ENCODE measurements at regions not wholly inside any gene's neighbourhood (a gene's known extent, or its start where the extent isn't known, plus 50 kb on each side); places are given as distances from the start of the nearest gene placed in this dataset.

DNA sequence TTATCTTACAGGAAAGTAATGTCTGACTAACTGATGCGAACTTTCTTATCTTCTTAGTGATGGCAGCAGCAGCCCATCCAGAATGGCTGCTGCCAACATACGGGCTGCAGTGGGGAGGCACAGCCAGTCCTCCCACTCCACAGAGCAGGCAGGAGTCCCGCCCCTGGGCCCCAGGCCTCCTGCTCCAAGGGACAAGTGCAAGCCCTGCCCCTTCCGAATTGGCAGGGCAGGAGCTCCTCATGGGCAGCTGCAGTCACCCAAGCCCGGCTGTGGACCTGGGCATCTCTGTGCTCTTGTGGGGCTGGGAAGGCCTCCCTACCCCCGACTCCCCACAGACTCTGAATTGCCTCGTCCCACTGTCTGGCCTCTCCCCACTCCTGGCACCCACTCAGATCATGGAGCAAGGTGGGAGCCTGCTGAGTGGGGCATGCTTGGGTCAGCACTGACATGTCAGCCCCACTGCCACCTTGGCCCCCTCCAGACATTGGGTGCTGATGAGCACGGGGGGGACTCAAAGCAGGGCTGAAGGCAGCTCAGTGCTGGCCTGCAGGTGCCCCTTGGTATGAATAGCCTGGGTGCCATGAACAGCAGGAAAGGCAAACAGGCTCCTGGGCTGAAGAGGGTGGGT lies 618.9 kb upstream of the KCNMB2 start:
- no peaks in the 10 kb centered on the region for H3K9me2 ChIP-seq (replicated peaks; ENCODE audit: control insufficient read depth, low read length)
- no peak overlapping the region for H3K4me3 ChIP-seq (ENCODE audit: low read length)
- H3K27me3 ChIP-seq (ENCODE audit: control insufficient read depth, low read length) = no peaks in the 10 kb centered on the region
- TF ChIP-seq, protein P1, sequence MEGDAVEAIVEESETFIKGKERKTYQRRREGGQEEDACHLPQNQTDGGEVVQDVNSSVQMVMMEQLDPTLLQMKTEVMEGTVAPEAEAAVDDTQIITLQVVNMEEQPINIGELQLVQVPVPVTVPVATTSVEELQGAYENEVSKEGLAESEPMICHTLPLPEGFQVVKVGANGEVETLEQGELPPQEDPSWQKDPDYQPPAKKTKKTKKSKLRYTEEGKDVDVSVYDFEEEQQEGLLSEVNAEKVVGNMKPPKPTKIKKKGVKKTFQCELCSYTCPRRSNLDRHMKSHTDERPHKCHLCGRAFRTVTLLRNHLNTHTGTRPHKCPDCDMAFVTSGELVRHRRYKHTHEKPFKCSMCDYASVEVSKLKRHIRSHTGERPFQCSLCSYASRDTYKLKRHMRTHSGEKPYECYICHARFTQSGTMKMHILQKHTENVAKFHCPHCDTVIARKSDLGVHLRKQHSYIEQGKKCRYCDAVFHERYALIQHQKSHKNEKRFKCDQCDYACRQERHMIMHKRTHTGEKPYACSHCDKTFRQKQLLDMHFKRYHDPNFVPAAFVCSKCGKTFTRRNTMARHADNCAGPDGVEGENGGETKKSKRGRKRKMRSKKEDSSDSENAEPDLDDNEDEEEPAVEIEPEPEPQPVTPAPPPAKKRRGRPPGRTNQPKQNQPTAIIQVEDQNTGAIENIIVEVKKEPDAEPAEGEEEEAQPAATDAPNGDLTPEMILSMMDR (IDR thresholded peaks at IDR 0.05; ENCODE audit: low read depth, low read length, poor library complexity, severe bottlenecking) = no peak
- TF ChIP-seq EZH2phosphoT487 (IDR thresholded peaks at IDR 0.05; ENCODE audit: borderline replicate concordance, low read length) = no peak
- no peak overlapping the region for H3K27ac ChIP-seq (ENCODE audit: low read depth, low read length)
- no peak overlapping the region for H3K4me2 ChIP-seq (ENCODE audit: low read length)
- H4K20me1 ChIP-seq (ENCODE audit: control insufficient read depth, insufficient read depth, low read depth, low read length) = no peaks in the 10 kb centered on the region
- no peaks in the 10 kb centered on the region for H3K79me2 ChIP-seq (ENCODE audit: control insufficient read depth, low read length)
- H3K9me3 ChIP-seq (ENCODE audit: control insufficient read depth, insufficient read depth, low read length) = no peaks in the 10 kb centered on the region
- no peaks in the 10 kb centered on the region for H3K36me3 ChIP-seq (ENCODE audit: control insufficient read depth, low read length)
- H3F3A ChIP-seq (ENCODE audit: control insufficient read depth, insufficient read depth) = no peaks in the 10 kb centered on the region
- no peaks in the 10 kb centered on the region for H3K4me1 ChIP-seq (ENCODE audit: control insufficient read depth, low read length)

DNA sequence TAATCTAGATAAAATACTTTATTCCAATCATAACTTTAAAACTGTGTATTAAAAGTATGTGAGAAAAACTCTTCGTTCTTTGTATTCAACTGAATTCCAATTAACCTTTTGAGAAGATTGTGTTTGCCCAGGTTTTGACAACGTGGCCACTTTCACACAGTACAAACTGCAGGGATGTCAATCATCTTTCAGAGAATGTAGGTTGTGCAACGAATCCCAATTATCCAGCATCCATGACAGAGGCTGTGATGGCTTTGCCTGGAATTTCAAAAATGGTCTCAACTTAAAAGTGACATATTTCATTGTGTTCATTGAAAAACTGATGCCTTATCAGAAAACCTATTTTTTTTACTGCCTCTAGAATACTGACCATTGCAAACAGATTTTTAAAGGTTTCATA lies 615.1 kb upstream of the KCNMB2 start:
- Histone ChIP-seq H4K20me1 (ENCODE audit: control insufficient read depth, insufficient read depth, low read depth, low read length) (no peaks in the 10 kb centered on the region), H3K4me3 (ENCODE audit: low read length) (no peak overlapping the region), H3K27ac (ENCODE audit: low read depth, low read length) (no peak overlapping the region), H3K4me2 (ENCODE audit: low read length) (no peak overlapping the region), H3F3A (ENCODE audit: control insufficient read depth, insufficient read depth) (no peaks in the 10 kb centered on the region), H3K36me3 (ENCODE audit: control insufficient read depth, low read length) (no peaks in the 10 kb centered on the region), H3K9me3 (ENCODE audit: control insufficient read depth, insufficient read depth, low read length) (no peaks in the 10 kb centered on the region), H3K27me3 (ENCODE audit: control insufficient read depth, low read length) (no peaks in the 10 kb centered on the region), H3K4me1 (ENCODE audit: control insufficient read depth, low read length) (no peaks in the 10 kb centered on the region), H3K79me2 (ENCODE audit: control insufficient read depth, low read length) (no peaks in the 10 kb centered on the region), H3K9me2 (replicated peaks; ENCODE audit: control insufficient read depth, low read length) (no peaks in the 10 kb centered on the region)
- TF ChIP-seq, protein P1 (IDR thresholded peaks at IDR 0.05; ENCODE audit: low read depth, low read length, poor library complexity, severe bottlenecking) = no peak
- TF ChIP-seq EZH2phosphoT487 (IDR thresholded peaks at IDR 0.05; ENCODE audit: borderline replicate concordance, low read length) = no peak

DNA sequence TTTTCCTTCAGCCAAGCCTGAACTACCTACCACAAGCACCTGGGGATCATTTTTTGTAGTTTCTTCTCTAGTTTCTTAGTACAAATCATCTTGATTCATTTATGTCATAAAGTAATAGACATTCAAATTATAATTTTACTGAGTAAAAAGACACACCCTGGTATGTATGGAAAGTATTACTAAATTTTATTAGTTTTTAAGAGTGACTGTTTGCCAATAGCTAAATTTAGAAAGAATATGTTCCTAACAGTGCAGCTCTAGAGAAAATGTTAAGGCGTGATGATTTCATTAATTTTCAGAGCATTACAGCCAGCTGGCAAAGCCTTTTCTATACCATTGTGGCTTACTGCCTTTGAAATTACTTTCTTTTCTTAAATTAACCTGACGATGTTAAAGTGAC lies 612.0 kb upstream of the KCNMB2 start:
- no peaks in the 10 kb centered on the region for H3K9me3 ChIP-seq (ENCODE audit: control insufficient read depth, insufficient read depth, low read length)
- TF ChIP-seq, protein P1 (IDR thresholded peaks at IDR 0.05; ENCODE audit: low read depth, low read length, poor library complexity, severe bottlenecking) = no peak
- TF ChIP-seq EZH2phosphoT487 (IDR thresholded peaks at IDR 0.05; ENCODE audit: borderline replicate concordance, low read length) = no peak
- H3K4me1 ChIP-seq (ENCODE audit: control insufficient read depth, low read length) = 0 out of 2 replicates have a peak, but pooled peaks cover 3% of the 10 kb centered on the region
- no peaks in the 10 kb centered on the region for H3K79me2 ChIP-seq (ENCODE audit: control insufficient read depth, low read length)
- H3K4me3 ChIP-seq (ENCODE audit: low read length) = no peak overlapping the region
- H3K27me3 ChIP-seq (ENCODE audit: control insufficient read depth, low read length) = no peaks in the 10 kb centered on the region
- no peaks in the 10 kb centered on the region for H4K20me1 ChIP-seq (ENCODE audit: control insufficient read depth, insufficient read depth, low read depth, low read length)
- no peak overlapping the region for H3K4me2 ChIP-seq (ENCODE audit: low read length)
- H3K36me3 ChIP-seq (ENCODE audit: control insufficient read depth, low read length) = no peaks in the 10 kb centered on the region
- no peaks in the 10 kb centered on the region for H3K9me2 ChIP-seq (replicated peaks; ENCODE audit: control insufficient read depth, low read length)
- no peaks in the 10 kb centered on the region for H3F3A ChIP-seq (ENCODE audit: control insufficient read depth, insufficient read depth)
- H3K27ac ChIP-seq (ENCODE audit: low read depth, low read length) = no peak overlapping the region
